Motor neuron (in vitro differentiated cells): ENCODE measurements at regions not wholly inside any gene's neighbourhood (a gene's known extent, or its start where the extent isn't known, plus 50 kb on each side); places are given as distances from the start of the nearest gene placed in this dataset.

Experiments
- ATAC-seq, 8 experiments: fragments of 200-7000 bp; cut with Tn5 transposase; replicated peaks in 6 of 8; 2 replicates each; pipeline ENCODE4 v1.8.0; 2021; ENCODE audit warnings: mild to moderate bottlenecking in 8 of 8, moderate library complexity in 8 of 8
- H3K27ac ChIP-seq, 2 donors: fragments of 250-450 bp; sonication (Bioruptor Pico); 2 replicates each; pipeline ENCODE4 v1.9.0; 2021; ENCODE audit warnings: antibody characterized with exemption in 2 of 2, mild to moderate bottlenecking in 2 of 2, moderate library complexity in 1 of 2
- H3K4me1 ChIP-seq, 2 donors: fragments of 250-450 bp; sonication (Bioruptor Pico); replicated peaks in 1 of 2; 2 replicates each; pipeline ENCODE4 v1.6.1; 2021; ENCODE audit warnings: antibody characterized with exemption in 2 of 2, mild to moderate bottlenecking in 2 of 2, moderate library complexity in 1 of 2
- H3K4me3 ChIP-seq, 5 donors: fragments of 250-450 bp; sonication (Bioruptor Pico); 2 replicates each; pipeline ENCODE4 v1.9.0; 2021; ENCODE audit warnings: antibody characterized with exemption in 5 of 5, mild to moderate bottlenecking in 5 of 5, moderate library complexity in 4 of 5
- whole genome bisulfite sequencing, 10 experiments: fragments of 450-650 bp; shearing (Covaris generic); methylation state at CpG; one replicate each; pipeline ENCODE4 v1.0.0; 2022; 5-methylcytosine and 5-hydroxymethylcytosine counted together
- in situ Hi-C, 9 experiments: fragments of 400-800 bp; cut with MboI; loops; one replicate each; pipeline ENCODE4 v1.15.0; 2021; ENCODE audit warnings: low sequenced_read_pairs in 9 of 9, low pct_unique_long_range_greater_than_20kb in 2 of 9; ENCODE audit not compliant: unreplicated experiment in 9 of 9

DNA sequence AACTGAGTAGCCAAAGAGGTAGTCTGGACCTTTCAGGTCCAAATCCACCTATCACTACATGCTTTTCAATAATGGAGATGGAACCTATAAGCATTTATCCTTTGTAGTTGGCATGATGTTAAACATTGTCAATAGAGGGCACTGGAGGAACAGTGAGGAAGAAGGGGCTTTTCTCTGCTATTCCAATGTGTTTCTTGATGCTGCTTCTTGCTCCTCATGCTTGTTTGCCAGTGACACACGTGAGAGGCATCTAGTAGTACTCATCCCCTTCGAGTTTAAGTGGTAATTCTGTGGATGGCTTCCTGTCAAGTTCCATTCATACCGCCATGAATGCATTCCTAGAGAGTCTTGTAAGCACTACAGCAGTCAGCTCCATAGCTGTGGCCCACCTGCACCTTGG is 84.0 kb downstream of the NAA11 start:
- H3K4me3 ChIP-seq = no peak overlapping the region
- H3K4me1 ChIP-seq = peaks cover 8 to 18% of the 10 kb centered on the region in 2 donors
- ATAC-seq = peak in 4 of 8 experiments; percentile 14 to 83 (median 67)
- H3K27ac ChIP-seq = no peak overlapping the region
- 42 to 73% (median 55%) methylated on average over 2 to 3 of the region's 3 CpGs; no CpG with 5 or more reads in 6 of the 10 experiments for WGBS, 10 experiments
- in situ Hi-C loops = loop anchor here in 1 of 9 experiments (25.0 kb wide), 1 partner anchor 205 kb away; no protein-coding TSS in a partner anchor

DNA sequence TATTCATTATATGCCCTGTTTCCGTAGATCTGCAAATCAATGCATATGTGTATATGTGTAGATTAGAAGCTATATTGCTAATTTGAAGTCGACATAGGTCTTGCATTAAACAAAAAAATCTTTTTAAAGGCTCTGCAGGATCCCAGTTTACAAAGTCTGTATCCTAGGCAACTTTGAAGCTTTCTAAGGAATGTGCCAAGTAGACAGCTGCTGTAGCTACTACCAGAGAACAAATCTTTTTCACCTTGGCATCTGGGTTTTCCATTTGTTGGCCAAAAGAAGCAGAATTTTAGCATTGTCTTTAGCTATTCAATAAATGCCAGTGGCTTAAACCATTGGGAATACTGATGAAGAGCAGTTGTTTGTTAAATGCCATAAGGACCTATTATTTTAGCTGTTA is 88.0 kb downstream of the NAA11 start:
- ATAC-seq = peak in 4 of 8 experiments; percentile 27 to 80 (median 44)
- Histone ChIP-seq H3K4me3 (no peak overlapping the region), H3K27ac (peak overlapping the region in 1 of 2 donors; percentile 46), H3K4me1 (peaks cover 8 to 21% of the 10 kb centered on the region in 2 donors)
- in situ Hi-C loops = loop anchor here in 1 of 9 experiments (25.0 kb wide), 1 partner anchor 201 kb away; no protein-coding TSS in a partner anchor
- WGBS, 10 experiments = 0 to 15% (median 0%) methylated on average over 1 to 2 of the region's 2 CpGs; no CpG with 5 or more reads in 4 of the 10 experiments

DNA sequence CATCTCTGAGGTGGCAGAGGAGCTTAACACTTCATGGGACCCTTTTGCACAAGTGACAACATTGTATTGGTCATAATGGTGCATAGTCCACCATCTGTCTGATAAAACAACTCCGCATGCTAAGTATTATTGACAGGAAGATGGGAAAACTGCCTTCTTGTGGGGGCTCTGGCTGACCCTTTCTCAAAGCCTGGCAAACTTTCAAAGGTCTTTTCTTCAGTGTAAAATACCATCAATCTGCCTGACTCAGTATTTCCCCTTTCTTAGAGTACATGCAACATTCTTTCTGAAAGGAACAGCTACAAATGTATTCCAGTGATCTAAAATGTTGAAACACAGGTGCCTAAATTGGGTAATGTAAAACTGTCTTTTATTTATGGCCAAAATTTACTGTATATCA is 89.1 kb downstream of the NAA11 start:
- peak in 1 of 8 experiments; percentile 30 for ATAC-seq
- Histone ChIP-seq H3K4me3 (no peak overlapping the region), H3K4me1 (peaks cover 8 to 21% of the 10 kb centered on the region in 2 donors), H3K27ac (no peak overlapping the region)
- in situ Hi-C loops = loop anchor here in 1 of 9 experiments (25.0 kb wide), 1 partner anchor 199 kb away; no protein-coding TSS in a partner anchor
- 20 to 100% (median 80%) methylated on average over 1 of the region's 1 CpG; no CpG with 5 or more reads in 3 of the 10 experiments for WGBS, 10 experiments

DNA sequence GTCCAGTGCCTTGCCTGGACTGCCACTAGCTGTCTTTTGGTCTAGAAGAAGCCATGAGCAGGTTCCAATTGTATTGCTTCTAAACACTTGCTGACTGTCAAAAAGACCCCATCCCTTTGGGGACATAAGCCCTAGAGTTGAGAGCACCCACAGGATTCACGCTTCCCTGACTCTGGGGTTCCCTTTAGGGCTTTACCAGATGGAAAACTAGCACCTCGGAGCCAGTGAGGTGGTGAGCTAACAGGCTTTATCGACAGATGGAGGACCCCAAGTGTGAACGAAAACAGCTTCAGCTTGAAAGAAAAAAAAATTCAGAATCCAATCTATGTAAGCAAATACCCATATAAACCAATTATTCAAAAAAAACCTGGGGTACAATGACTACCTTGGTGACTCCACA is 90.8 kb downstream of the NAA11 start:
- Histone ChIP-seq H3K4me3 (no peak overlapping the region), H3K27ac (no peak overlapping the region), H3K4me1 (peaks cover 8 to 21% of the 10 kb centered on the region in 2 donors)
- ATAC-seq = no peak
- in situ Hi-C loops = loop anchor here in 1 of 9 experiments (25.0 kb wide), 1 partner anchor 198 kb away; no protein-coding TSS in a partner anchor
- 54 to 100% (median 88%) methylated on average over 1 to 4 of the region's 4 CpGs for WGBS, 10 experiments

DNA sequence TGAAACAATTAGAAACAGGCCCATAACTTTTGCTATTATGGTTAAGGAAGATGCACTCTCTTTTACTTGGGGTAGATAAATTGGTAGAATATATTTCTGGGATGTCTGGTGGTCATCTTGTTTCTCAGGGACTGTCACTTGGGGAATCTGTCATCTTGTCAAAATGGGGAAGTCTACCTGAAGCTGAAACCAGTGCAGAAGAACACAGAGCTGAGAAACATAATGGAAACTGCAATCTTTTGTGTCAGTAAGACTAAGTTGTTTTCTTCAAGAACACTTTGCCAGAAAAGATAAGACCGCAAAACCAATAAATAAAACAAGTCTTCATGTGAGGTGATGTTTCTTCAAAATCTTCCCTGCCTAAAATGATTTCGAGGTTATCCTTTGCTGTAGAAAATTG is 92.0 kb downstream of the NAA11 start:
- 40 to 100% (median 90%) methylated on average over 1 to 2 of the region's 2 CpGs for WGBS, 10 experiments
- no peak overlapping the region for H3K27ac ChIP-seq
- H3K4me3 ChIP-seq = no peak overlapping the region
- H3K4me1 ChIP-seq = peaks cover 8 to 21% of the 10 kb centered on the region in 2 donors
- no peak for ATAC-seq
- in situ Hi-C loops = loop anchor here in 1 of 9 experiments (25.0 kb wide), 1 partner anchor 197 kb away; no protein-coding TSS in a partner anchor

DNA sequence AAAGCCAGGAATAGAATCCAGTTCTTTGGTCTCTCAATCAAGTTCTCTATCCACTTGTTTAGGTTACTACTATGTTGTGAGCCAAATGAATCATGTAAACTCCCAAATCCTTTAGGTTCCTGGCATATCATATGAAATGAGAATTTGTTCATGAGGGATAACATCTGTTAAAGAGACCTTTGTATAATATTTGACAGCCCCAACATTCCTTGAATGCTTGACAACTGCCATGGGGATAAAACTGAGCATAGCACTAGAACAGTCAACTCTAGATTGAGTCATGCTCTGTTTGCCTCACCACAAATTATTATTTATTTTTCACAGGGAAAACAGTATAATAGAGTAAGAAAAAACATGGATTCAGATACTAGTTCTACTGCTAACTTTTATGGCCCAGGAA is 93.3 kb downstream of the NAA11 start:
- peaks cover 2 to 11% of the 10 kb centered on the region in 2 donors for H3K4me1 ChIP-seq
- H3K27ac ChIP-seq = no peak overlapping the region
- no peak overlapping the region for H3K4me3 ChIP-seq
- peak in 2 of 8 experiments; percentile 19 to 76 for ATAC-seq
- in situ Hi-C loops = loop anchor here in 1 of 9 experiments (25.0 kb wide), 1 partner anchor 195 kb away; no protein-coding TSS in a partner anchor

DNA sequence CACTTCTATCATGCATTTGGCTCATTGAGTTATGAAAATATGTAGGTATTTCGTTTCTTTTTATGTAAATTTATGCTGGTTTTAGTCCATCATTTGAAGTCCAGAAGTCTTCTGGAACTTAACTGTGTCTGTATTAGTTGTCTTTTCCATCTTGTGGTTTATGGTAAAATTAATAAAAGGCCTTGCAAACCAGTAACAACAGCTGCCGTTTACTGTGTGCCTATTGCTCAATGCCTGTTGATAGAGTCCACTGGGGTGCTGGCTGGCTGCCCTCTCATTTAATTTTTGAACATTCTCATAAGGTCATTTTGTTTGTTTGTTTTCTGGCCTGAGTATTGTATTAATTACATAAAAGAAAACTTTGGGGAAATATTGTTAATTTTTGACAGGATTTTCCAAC is 98.0 kb downstream of the NAA11 start:
- ATAC-seq = peak in 3 of 8 experiments; percentile 58 to 87 (median 84)
- in situ Hi-C loops = loop anchor here in 1 of 9 experiments (25.0 kb wide), 1 partner anchor 191 kb away; no protein-coding TSS in a partner anchor
- no peak overlapping the region for H3K27ac ChIP-seq
- H3K4me3 ChIP-seq = no peak overlapping the region
- 0 to 100% (median 40%) methylated on average over 1 to 2 of the region's 2 CpGs; no CpG with 5 or more reads in 1 of the 10 experiments for WGBS, 10 experiments
- no peaks in the 10 kb centered on the region for H3K4me1 ChIP-seq

DNA sequence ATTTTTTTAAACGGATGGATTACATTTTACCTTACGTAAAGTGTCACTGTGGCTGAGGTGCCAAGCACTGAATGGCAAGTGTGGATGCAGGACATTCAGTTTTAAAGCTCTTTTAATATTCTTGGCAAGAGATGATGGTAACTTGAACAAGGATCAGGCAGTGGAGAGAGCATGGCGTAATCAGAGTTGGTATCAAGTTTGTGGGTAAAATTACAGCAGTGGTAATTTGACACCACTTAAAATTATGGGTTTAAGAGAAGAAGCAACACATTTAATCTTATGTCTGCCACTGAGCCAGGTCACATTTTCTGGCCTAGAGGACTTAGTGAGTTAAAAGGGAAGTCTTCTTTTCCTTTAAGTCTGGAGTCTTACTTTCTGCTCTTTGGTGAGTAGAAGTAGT is 100.5 kb downstream of the NAA11 start:
- 19 to 100% (median 33%) methylated on average over 1 to 3 of the region's 3 CpGs; no CpG with 5 or more reads in 1 of the 10 experiments for WGBS, 10 experiments
- no peak for ATAC-seq
- Histone ChIP-seq H3K27ac (no peak overlapping the region), H3K4me1 (no peaks in the 10 kb centered on the region), H3K4me3 (no peak overlapping the region)
- in situ Hi-C loops = loop anchor here in 1 of 9 experiments (25.0 kb wide), 1 partner anchor 188 kb away; no protein-coding TSS in a partner anchor

DNA sequence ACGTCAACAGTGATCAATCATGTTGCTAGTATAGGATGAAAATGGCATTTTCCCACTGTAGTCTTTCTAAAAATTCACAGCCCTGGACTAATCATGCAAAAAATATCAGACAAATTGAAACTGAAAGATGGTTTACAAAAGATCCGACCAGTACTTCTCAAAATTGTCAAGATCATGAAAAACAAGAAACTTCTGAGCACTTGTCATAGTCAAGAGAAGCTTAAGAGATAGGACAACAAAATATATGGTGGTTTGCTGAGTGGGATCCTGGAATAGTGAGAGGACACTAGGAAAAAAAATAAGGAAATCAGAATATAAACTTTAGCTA is 101.1 kb downstream of the NAA11 start:
- in situ Hi-C loops = loop anchor here in 1 of 9 experiments (25.0 kb wide), 1 partner anchor 187 kb away; no protein-coding TSS in a partner anchor
- Histone ChIP-seq H3K4me1 (no peaks in the 10 kb centered on the region), H3K4me3 (no peak overlapping the region), H3K27ac (no peak overlapping the region)
- ATAC-seq = no peak
- 14 to 96% (median 60%) methylated on average over 2 of the region's 2 CpGs; no CpG with 5 or more reads in 1 of the 10 experiments for WGBS, 10 experiments

DNA sequence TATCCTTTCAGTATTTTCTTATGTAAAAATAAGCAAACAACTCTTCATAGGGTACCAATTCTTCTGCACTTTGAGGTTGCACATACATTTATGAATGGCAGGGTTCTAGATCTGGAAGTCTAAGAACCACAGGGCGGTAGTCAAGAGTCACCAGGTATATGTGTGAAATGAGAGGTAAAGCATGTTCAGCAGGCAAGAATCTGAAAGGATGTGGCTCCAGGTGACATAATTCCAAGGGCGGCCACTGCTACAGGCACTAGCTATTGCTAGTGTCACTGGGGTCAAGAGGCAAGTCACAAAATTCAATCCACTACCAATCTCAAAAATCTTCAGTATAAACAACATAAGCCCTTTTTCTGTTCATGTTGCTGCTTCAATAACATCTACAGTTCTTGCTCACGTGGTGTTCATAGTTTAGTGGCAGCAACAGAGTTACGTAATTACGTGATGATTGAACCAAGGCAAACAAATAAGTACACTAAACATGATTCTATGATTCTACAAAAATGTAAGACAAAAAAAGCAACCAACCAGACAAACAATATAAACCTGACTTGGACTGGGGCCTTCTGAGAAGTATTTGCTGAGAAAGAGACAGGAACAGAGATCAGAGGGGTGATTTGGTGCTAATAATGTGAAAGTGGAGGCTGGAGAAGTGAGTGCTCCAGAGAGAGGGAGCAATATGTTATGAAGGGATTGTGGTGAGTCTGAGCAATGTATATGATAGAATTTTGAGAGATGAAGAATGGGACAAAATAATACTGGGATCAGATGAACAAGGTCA is 101.7 kb downstream of the NAA11 start:
- ATAC-seq = no peak
- Histone ChIP-seq H3K27ac (no peak overlapping the region), H3K4me3 (no peak overlapping the region), H3K4me1 (no peaks in the 10 kb centered on the region)
- WGBS, 10 experiments = 69 to 100% (median 98%) methylated on average over 1 to 4 of the region's 5 CpGs
- in situ Hi-C loops = no loop called here

DNA sequence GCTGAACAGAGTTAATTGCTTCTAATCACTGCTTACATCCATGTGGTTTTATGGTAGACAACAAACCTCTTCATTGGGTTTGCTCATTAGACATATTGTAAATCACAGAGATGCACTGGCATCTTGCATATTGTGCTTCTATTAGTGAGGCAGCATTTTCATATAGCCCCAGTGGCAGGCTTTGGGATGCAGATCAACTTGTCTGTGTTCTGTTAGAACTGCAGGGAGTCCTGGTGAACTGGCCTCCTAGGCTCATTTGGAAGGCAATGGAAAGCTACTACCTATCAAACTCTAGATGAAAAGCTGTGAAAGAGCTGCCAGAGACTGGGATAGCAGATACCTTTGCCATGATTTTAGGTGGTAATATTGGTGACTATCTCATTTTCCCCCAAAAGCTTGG is 108.8 kb downstream of the NAA11 start:
- peaks cover 5 to 20% of the 10 kb centered on the region in 2 donors for H3K4me1 ChIP-seq

DNA sequence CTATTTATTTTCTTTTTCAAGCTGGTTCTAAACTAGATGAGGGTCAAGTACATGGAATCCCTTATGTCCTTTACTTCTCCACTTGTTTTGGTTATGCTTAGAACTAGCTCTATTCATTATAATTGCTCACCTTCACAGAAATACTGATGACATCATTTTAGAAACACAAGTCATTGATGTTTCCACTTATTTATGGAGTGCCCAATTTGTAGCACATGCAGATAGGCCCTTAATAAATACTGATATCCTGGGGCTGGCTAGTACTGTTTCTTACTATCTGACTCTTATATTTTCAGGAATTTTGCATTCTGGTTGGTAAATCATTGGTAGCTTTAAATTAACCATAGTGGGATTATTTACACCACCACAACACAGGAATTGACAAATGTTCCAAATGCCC is 112.2 kb downstream of the NAA11 start:
- ATAC-seq = peak in 2 of 8 experiments; percentile 25 to 59
- peaks cover 12 to 33% of the 10 kb centered on the region in 2 donors for H3K4me1 ChIP-seq
- no peak overlapping the region for H3K27ac ChIP-seq
- in situ Hi-C loops = no loop called here
- no peak overlapping the region for H3K4me3 ChIP-seq

More for the DNA sequence above, 108.8 kb downstream of the NAA11 start:
- in situ Hi-C loops = no loop called here
- Histone ChIP-seq H3K4me3 (no peak overlapping the region), H3K27ac (no peak overlapping the region)
- peak in 5 of 8 experiments; percentile 28 to 72 (median 62) for ATAC-seq

DNA sequence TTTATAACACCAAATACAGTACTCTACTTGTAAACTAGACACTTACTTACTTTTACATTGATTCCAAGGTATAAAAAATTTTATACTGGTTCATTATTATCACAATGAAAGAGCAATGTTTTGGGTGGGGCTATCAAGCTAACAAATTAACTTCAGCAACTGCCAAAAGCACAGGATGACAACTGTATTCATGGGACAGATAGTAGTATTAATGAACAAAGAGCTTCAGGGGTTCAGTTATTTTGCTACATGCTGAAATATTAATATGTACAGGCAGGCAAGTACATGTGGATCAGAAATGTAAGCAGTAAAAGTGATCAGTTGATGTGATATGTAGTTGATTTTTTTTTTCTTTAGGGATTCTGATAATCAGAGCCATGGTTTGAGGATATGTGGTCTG is 112.9 kb downstream of the NAA11 start:
- ATAC-seq = no peak
- no peak overlapping the region for H3K27ac ChIP-seq
- in situ Hi-C loops = no loop called here
- no peak overlapping the region for H3K4me3 ChIP-seq
- H3K4me1 ChIP-seq = peaks cover 12 to 33% of the 10 kb centered on the region in 2 donors
